Sciatic nerve (tissue), 2 donors: ENCODE measurements at regions not wholly inside any gene's neighbourhood (a gene's known extent, or its start where the extent isn't known, plus 50 kb on each side); places are given as distances from the start of the nearest gene placed in this dataset.
A peak's percentile ranks its signal among the peaks of the same experiment; 100 is the strongest.

Experiments used
- ATAC-seq: fragments of 200-7000 bp; cut with Tn5 transposase; one replicate; pipeline ENCODE4 v1.9.1; 2020; ENCODE audit warnings: mild to moderate bottlenecking, moderate library complexity
- DNase-seq: peaks from one replicate; pipeline ENCODE4 v3.0.0-alpha.2; 2020; ENCODE audit warnings: low spot score
- intact Hi-C: fragments of 100-400 bp; cut with DNase I; formaldehyde crosslinking; loops from one replicate; pipeline ENCODE4 v1.14.2; 2022
- donor health status: DM: no; HTN: no; CAD: no.
- donor health status: DM: no; HTN: no; CAD: no.

DNA sequence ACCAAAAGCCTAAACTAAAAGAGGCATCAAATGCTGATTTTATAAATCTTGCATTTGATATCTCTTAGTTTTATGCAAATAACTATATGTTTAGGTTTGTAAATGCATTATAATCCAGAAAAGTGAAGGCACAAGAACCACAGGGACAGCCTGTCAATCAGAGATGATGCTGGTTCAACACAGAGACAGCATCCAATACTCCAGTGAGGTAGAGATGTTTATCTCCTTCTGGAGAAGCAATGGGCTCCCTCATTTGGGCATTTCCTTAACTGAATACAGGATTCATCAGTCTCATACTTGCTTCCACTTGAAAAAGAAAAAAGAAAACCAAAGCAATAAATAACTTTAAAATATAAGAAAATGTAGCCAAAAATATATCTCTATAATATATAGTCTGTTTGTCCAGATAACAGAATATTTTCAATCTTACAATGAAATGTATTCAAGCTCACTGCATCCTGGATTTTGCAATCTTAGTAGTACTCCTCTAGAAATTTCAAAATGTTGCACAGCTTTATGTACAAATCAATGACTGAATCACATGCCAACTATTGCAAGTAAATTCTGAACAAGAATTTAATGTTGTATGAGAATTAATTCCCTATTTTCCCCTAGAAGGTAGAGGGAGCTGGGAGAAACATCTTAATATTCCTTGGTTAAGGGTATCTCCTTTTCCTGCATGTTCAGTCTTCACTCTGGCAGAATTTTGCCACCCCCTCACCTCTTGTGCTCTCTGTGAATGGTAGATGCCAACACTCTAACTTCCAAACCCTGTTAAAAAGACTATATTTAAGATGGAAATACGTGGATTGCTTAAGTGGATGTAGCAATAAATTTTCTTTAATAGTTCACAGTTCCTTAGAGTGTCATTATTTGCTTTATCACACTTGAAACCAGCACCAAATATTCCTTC is 191.1 kb upstream of the GAS1 start:
- intact Hi-C loops, result no loop called here
- no peak for ATAC-seq
- no peak for DNase-seq

DNA sequence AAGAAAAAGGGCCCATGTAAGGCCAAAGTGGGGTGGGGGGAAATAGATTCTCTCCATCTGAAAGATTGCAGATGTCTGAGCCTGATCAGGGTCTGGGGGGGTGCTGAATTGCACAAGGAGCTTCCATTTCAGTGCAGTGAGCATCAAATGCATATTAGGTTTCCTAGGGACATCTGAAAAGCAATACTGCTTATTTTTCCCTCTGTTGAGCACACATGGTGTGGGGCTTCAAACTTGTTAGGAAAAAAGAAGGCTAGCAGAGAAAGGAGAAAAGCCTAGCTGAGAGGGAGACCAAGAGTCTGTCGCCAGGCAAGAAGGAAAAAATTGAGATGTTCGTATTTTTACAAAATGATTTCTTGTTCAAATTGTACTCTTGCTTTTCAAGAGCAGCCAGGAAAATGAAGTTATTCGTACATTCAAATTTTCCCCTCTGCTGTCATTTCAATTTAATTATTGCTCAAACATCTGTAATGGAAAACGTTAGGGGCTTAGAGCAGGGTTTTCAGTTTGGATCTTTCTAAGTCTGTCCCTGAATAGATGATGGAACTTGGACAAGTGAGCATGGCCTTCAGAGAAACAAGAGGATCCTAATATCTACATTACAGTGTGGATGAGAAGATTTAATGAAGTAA is 191.9 kb upstream of the GAS1 start:
- intact Hi-C loops, result no loop called here
- ATAC-seq (no peak), DNase-seq (no peak)

DNA sequence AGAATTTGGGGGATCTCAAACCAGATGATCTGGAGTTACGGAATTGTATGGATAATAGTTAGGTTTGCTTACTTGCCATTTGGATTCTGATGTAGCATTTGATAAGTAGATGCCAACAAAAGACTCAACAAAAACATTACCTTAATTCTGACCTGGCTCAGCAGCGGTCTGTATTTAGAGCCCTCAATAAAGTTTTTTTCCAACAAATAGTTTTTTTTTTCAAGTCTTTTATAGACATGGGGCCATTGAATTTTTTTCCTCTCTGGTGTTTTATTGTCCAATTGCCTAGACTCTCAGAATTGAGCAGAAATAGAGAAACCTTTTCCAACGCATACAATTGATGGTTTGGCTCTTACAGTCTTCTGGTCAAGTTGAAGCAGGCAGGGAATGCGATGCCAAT is 192.8 kb upstream of the GAS1 start:
- no peak for DNase-seq
- no peak for ATAC-seq
- intact Hi-C loops, result no loop called here

DNA sequence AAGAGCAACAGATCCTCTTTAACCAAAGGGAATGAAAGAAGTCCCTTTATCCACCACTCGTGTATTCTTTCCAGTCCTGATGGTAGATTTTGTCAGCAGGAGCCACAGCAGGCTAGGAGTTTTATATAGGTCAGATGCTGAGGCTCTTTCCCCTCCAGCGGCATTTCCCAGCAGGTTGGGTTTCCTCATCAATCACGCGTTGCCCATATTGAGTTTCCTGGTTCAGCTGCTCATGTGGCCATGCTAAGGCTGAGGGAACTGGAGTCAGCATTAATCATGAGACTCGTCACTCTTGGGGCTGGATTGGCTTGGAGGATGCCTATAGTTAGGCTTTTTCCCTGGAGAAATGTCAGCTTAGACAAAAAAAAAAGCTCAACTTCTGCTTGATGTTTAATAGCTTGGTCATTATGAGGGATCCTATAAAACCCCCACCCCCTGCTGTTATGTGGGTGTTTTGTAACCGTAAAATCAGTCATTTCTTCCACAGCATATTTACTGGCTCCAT is 193.4 kb upstream of the GAS1 start:
- ATAC-seq, result no peak
- intact Hi-C loops, result no loop called here
- no peak for DNase-seq

DNA sequence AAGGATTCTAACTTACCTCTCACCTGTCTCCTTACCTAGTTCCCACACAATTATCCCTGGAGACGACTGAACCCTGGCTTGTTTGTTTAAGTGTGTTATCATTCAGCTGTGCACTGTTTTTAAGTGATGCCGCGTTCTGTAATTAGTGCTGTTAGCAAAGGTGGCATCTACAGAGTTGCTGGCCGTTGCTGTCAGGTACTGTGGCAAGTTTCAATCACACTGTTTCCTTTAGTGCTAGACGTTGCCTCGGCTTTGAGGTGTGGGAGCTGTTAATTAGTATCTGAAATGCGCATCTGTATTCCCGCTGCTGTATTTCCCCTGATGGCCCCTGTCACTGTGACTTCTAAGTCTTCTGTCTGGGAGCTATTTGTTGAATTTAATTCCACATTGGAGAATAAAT is 193.8 kb upstream of the GAS1 start:
- intact Hi-C loops, result no loop called here
- no peak for ATAC-seq
- no peak for DNase-seq

DNA sequence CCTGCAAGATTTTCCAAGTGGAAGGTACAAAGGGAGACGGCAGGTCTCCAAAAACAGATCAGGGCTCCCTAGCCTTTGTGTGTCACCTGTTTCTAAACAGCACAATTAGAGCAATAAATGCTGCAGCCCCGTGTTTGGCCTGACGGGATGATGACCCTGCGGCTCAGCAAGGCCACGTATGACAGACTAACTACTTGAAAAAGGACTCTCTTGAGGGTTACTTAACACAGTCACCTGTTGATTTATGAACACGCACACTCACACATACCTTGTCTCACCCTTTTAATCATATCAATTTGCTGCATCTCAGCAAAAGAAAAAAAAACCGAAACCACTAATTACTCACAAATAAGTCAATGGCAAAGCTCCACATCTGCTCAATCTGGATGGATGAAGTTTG is 199.6 kb upstream of the GAS1 start:
- DNase-seq, result no peak
- intact Hi-C loops, result no loop called here
- no peak for ATAC-seq

DNA sequence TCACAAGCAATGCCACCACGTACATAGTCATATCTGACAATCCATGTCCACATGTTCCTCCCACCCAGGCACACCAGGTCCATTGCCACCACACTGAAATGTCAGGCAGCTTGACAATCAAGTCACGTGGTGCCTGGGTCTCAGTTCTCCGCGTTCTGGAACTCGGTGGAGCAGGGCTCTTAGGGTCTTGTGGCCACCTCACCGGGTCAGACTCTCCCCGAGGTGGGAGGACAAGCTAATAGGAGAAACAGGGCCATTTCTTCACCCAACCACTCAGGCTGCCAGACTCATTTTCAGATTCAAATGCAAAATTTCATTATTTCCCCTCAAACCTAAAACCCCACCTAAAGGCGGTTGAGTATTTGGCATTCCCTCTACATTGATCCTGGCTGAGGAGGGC is 200.5 kb upstream of the GAS1 start:
- intact Hi-C loops, result no loop called here
- DNase-seq (peak; percentile 58), ATAC-seq (peak; percentile 8)

DNA sequence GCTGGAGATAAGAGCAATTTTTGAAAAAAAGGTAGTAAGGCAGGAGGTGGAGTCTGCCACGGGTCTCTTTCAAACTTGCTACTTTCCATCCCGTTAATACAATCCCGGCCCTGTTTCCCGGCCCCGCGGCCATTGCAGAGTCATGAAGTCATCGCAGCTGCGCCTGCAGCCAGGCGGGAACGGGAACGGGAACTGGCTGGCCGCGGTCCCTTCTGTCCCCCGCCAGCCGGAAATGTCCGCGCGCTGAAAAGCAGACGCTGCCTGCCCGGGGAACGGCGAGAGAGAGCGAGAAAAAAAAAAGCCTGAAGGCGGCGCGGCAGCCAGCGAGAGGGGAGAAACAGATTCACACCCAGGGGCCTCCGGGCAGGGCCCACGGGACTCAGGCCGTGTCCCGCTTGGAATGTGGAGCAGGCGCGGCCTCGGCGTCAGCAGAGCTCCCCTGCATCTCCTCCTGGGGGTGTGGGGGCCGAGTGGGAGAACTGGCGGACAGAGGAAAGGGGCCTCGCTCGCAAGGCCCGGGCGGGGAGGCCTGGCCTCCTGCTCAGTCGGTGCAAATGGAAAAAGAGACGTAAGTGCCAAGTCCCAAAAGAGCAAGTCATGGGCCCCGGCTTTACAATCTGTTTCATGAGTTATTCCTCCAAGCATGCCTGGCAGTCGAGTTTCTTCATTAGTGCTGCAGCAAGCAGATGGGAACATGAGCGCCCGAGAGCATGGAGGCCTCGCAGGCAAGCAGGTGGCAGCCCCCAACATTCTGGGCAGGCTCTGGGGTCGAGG is 201.2 kb upstream of the GAS1 start:
- peak; percentile 95 for ATAC-seq
- peak; percentile 86 for DNase-seq
- intact Hi-C loops, result no loop called here

DNA sequence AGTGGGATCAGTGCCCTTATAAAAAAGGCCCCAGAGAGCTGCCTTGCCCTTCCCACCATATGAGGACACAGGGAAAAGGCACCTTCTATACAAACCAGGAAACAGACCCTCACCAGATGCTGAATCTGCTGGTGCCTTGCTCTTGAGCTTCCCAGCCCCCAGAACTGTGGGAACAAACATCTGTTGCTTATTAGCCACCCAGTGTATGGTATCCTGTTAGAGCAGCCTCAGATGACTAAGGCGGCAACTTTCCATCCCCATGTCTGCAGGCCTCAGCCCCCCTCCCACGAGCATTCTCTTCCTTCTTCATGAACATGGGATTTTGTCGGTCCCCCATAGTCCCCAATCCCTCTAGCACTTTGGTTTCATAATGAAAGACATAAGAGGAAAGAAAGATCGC is 202.5 kb upstream of the GAS1 start:
- ATAC-seq (no peak), DNase-seq (no peak)
- intact Hi-C loops, result no loop called here

DNA sequence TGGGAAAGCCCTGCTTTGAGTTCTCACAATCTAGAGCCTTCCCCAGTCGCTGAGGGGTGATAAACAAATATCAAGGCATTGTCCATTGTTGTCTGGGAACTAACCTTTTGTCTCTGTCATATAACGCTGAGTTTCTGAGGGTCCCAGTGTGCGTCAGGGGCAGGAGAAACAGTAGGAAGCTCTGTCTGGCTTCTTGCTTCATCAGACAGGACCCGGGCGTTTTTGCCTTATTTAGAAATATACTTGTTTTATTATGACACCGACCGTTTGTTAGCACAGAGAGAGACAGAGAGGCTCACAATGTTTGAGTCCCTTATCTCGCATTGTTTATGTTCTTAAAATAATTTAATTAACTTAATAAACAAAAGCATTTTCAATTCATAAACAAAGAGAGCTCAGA is 204.9 kb upstream of the GAS1 start:
- intact Hi-C loops, result no loop called here

DNA sequence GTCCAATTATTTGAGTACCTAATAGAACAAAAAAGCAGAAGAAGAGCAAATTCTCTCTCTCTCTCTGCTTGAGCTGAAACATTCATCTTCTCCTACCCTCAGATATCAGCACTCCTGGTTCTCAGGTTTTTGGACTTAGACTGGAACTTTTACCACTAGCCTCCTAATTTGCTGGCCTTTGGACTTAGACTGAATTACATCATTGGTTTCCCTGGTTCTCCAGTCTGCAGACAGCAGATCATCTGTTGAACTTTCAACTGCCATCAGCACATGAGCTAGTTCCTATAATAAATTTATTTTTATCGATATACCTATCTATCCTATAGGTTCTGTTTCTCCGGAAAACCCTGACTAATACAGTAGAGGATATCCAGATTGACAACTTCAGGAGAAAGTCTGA is 208.9 kb upstream of the GAS1 start:
- DNase-seq (no peak), ATAC-seq (no peak)
- intact Hi-C loops, result no loop called here

More for the DNA sequence above, 204.9 kb upstream of the GAS1 start:
- ATAC-seq (no peak), DNase-seq (no peak)

DNA sequence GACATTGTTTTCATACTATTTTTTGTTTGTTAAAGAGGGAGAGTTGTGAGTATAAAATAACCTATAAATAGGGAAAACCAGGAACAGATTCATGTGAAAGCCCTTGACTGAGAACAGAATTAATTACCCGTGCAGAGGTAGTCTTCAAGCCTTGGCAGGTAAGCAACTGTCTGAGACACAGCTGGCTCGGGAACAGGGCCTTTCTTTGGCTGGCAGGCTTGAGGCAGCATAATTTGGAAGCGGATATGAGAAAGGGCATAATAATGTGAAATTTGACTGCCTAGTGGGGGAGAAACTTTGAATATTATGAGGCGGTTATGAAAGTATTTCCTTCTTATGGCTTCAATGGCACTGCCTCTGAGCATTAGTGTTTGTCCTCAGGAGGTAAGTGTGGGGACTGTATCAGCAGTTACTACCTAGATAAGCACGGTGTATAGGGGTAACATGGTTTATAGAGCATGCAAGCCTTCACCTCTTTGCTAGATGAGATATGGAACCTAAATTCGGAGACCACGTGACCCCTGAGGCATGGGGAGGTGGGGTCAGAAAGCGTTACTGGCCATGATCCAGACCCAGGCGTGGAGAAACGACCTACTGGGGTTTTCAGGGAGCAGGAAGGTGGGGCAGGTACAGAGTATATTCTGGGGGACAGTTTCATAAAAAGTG is 210.2 kb upstream of the GAS1 start:
- ATAC-seq (no peak), DNase-seq (no peak)
- intact Hi-C loops, result no loop called here

DNA sequence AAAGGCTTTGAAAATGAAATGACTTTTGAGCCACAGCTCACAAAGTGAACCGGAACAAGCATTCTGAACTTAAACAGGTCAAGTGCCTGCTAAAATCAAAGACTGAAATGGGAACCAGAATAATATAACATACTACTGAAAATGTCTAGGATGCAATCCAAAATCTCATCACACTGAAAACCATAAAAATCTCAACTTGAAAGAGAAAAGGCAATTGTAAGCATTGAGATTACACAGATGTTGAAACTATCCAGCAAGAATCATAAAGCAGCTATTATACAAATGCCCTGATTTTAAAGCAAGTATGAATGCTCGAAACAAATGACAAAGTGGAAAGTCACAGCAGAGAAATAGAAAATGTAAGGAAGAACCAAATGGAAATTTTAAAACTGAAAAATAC is 211.5 kb upstream of the GAS1 start:
- intact Hi-C loops, result no loop called here
- DNase-seq, result no peak
- no peak for ATAC-seq

DNA sequence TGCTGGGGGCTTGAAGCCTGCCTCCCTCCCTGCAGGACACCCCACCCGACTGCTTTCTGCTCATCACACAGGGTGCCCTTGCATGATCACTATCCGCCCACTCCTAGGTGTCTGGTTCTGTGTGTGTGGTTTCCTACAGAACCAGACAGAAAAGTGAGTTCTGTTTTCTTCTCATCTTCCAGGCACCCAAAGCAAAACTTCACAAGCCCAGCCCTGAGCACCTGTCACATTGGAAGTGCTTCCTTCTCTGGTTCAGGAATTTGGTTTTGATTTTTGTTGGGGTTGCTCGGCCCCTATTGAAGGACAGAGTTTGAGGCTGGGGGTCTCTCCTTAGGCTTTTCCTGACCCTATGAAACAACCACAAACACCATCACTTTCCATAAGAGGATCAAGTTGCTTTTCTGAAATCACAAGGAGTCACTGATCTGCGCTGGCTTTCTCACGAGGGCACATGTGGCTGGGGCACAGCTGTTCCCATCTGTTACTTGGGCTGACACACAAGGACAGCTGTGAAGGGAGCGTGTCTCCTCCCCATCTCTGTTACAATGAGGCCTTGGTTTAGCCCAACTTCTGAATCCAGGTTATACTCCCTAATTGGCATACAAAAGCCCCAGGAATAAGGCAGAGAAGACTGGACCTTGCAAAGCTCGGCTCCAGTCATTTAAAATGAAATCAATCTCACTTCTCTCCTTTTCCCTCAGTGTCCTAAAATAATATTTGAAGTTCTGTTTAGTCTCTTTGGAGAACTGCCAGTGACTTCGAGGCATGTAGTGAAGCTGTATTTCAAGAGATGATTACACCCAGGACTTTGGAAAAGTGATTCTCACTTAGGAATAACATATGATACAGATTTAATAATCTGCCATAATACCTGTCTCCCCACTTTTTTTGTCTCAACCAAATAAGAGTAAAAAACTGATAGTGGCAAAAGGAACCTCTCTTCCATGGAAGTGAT is 213.1 kb upstream of the GAS1 start:
- intact Hi-C loops, result no loop called here
- ATAC-seq (no peak), DNase-seq (no peak)

DNA sequence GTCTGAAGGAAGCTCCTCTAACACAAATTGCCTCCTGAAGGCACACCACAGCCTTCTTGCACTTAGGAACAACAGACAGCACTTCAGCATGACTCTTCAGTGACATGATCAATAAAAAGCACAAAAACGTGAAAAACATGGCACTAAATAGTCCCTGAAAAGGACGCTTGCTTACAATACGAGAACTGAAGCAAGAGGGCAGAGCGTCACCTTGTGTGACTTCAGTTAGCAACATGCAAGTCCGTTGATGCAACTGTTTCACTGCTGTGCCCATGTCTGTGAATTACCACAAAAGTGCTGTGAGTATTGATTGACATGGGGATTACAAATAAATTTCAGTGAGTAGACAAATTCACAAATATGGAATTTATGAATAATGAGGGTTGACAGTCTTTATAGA is 219.9 kb upstream of the GAS1 start:
- intact Hi-C loops, result no loop called here
- no peak for DNase-seq
- ATAC-seq, result no peak

DNA sequence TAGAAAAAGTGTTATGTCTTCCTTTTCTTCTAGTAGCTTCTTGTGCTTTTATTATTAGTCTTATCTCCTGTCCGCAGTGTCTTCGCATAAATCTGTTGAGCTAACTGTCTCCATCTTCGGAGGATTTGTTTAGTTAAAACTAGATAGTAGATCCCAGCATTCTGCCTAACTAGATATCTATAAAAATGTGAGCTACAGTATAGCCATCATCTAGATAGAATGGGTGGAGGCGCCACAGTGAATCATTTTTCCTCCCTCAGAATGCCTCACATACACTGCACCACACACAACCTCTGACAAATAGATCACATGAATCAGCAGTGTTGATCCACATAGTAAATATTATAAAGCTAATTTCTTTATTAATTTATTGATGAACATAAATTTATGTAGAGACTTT is 220.3 kb upstream of the GAS1 start:
- intact Hi-C loops, result no loop called here
- ATAC-seq, result no peak

DNA sequence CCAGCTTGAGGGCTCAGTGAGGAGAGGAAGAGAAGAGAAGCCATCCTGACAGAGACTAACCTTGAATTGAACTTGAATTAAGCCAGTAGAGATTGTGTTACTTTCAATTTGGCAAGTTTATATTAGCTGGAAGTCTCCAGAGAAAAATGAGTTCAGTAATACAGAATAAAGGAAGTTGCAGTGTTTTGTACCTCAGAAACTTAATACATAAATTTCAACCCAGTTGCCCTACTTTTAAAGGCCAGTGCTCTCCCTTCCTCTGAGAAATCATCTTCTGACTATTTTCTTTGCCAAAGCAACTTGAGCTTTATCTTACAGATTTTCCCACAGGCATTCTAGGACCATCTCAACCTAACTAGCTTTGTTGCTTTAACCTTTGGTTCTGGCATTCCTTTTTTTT is 231.0 kb upstream of the GAS1 start:
- ATAC-seq, result peak; percentile 67
- intact Hi-C loops, result no loop called here
- DNase-seq, result no peak

More for the DNA sequence above, 220.3 kb upstream of the GAS1 start:
- DNase-seq, result no peak
